MM.1S (cell line): ENCODE measurements at regions not wholly inside any gene's neighbourhood (a gene's known extent, or its start where the extent isn't known, plus 50 kb on each side); places are given as distances from the start of the nearest gene placed in this dataset.

Experiments used
- CTCF ChIP-seq: fragments of 300-600 bp; sonication (generic); IDR thresholded peaks from 2 replicates; pipeline ENCODE4 v1.5.1; 2016; ENCODE audit warnings: antibody characterized with exemption, low read length, mixed read lengths
- EZH2 ChIP-seq: fragments of 300-600 bp; sonication (generic); optimal IDR thresholded peaks from 2 replicates; pipeline ENCODE3; 2017; ENCODE audit warnings: low read depth, mild to moderate bottlenecking, antibody characterized with exemption, low read length, mixed read lengths

GRCh38 chr6:111951497-111952085 is 78.3 kb upstream of the FYN start:
- TF ChIP-seq CTCF = no peak
- no peak for TF ChIP-seq EZH2
